ENCODE measurements at regions not wholly inside any gene's neighbourhood (a gene's known extent, or its start where the extent isn't known, plus 50 kb on each side); places are given as distances from the start of the nearest gene placed in this dataset.

GRCh38 chr21:34202553-34203372, 129.4 kb downstream of the MRPS6 start (continued):
- TF ChIP-seq FOSL1 (IDR thresholded peaks at IDR 0.05; ENCODE audit: insufficient read depth, low read depth, low read length) (peak; percentile 89; the same call in 1 of the 2 replicates), TAF1 (IDR thresholded peaks at IDR 0.05; ENCODE audit: low read depth, low read length) (peak; percentile 23; the same call in 1 of the 2 replicates), ATF2 (IDR thresholded peaks at IDR 0.05; ENCODE audit: low read length) (no peak), POLR2A (IDR thresholded peaks at IDR 0.05; ENCODE audit: control extremely low read depth in 1 of 2, low read depth in 2 of 2, low read length in 2 of 2) (peak in 1 of 2 experiments; percentile 30; a peak in 1 of 3 replicates), E2F6 (IDR thresholded peaks at IDR 0.05) (0 out of 2 replicates have a peak, but pooled peaks have one; percentile 6), YY1 (IDR thresholded peaks at IDR 0.05; ENCODE audit: low read depth, low read length) (peak; percentile 45; the same call in 1 of the 2 replicates), EZH2 (IDR thresholded peaks at IDR 0.05; ENCODE audit: low read depth, low read length, severe bottlenecking) (no peak), HDAC2 (IDR thresholded peaks at IDR 0.05; ENCODE audit: borderline replicate concordance in 1 of 2, low read depth in 2 of 2, low read length in 2 of 2) (no peak)

Data from H1 (cell line).